Non-pigmented ciliary epithelial cell (primary cell): ENCODE measurements at regions not wholly inside any gene's neighbourhood (a gene's known extent, or its start where the extent isn't known, plus 50 kb on each side); places are given as distances from the start of the nearest gene placed in this dataset.

Experiments used
- DNase-seq: peaks from one replicate; pipeline ENCODE4 v3.0.0-alpha.2; 2010; ENCODE audit warnings: low read depth

DNA sequence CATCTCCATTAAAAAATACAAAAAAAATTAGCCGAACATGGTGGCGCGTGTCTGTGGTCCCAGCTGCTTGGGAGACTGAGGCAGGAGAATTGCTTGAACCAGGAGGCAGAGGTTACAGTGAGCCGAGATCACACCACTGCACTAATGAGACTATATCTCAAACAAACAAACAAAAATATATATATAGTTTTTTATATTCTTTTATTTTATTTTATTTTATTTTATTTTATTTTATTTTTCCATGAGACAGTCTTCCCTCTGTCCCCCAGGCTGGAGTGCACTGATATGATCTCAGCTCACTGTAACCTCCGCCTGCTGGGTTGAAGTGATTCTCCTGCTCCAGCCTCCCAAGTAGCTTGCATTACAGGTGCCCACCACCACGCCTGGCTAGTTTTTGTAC, 79.5 kb downstream of the IRF2BPL start:
- no peak for DNase-seq

DNA sequence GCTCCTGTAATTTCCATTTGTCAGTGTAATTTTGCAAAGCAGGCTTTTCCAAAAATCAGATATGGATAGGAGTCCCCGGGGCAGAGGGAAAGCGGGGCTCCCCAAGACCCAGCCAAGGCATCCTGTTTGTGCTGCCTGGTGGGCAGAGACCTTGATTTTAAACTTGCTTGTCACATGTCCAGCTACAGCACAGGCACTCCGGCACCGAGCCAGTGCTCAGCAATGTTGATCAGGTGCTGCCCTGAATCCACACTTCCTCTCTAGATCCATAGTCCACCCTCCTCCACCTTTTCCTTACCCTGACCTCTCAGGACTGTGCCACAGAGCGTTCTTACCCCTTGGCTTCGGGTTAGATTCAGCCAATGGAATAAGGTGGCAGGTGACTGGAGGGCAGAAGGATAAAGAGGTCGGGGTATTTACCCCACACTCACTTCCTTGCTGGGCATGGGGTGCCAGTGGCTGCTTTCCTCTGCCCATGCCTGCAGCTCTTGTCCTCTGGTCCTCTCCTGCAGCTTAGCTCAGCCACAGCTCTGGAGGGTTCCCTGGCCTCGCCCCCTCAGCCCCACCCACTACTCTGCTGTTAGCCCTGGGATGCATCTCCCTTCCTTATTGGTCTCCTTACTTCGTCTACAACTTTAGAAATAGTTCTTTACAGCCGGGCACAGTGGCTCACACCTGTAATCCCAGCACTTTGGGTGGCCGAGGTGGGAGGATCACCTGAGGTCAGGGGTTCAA, 80.1 kb downstream of the IRF2BPL start:
- no peak for DNase-seq

DNA sequence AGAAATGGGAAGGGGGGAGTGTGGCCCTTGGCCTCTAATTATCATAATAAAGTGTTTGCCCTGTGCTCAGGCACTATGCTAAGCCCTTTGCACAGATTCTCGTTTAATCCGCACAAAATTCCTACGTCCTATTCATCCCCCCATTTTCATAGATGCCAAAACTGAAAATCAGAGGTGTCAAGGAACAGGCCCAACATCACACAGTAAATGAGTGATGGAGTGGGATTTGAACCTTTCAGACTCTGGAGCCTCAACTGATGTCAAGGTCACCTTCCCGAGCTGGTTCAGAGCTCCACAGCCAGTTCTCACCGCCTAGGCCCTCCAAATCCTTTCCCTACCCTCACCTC, 80.7 kb downstream of the IRF2BPL start:
- no peak for DNase-seq

GRCh38 chr14:76947078-76947837, 81.2 kb downstream of the IRF2BPL start:
- no peak for DNase-seq

GRCh38 chr14:76946753-76947077, 81.8 kb downstream of the IRF2BPL start:
- DNase-seq = no peak

DNA sequence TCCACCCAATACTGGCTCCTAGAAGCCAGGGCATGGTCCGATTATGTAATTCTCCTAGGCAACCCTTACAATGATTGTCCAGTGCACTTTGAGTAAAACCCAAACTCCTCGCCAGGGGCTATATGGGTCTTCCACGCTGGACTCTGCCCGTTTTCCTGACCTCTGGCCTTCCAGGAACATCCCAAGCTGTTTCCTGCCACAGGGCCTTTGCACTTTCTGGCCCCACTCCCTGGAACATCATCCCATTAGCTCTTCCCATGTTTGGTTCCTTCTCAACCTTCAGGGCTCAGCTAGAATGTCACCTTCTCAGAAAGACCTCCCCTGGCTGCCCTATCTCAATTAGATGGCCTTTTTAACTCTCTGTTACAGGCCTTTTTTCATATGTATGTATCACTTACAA, 85.4 kb downstream of the IRF2BPL start:
- no peak for DNase-seq

- DNase-seq = no peak
These were observed 86.3 kb downstream of the IRF2BPL start for GRCh38 chr14:76941946-76942805.

DNA sequence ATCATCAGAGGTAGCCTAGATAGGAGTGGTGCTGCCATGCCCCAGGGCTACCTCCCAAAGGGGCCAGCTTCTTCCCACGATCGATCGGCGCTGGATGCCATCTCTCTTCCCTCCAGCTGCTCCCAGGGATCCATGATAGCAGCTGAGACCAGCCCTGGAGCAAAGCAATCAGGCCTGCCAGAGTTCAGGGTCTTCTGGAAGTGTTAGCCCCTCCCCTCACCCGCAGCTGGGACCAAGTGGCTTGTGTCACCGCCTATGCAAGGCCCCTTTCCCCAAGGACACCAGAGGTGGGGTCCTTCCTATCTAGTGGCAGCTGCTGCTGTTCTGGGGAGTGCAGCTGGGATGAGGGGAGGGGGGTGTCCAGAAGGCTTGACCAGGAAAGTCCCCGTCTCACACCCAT, 87.0 kb downstream of the IRF2BPL start:
- no peak for DNase-seq

DNA sequence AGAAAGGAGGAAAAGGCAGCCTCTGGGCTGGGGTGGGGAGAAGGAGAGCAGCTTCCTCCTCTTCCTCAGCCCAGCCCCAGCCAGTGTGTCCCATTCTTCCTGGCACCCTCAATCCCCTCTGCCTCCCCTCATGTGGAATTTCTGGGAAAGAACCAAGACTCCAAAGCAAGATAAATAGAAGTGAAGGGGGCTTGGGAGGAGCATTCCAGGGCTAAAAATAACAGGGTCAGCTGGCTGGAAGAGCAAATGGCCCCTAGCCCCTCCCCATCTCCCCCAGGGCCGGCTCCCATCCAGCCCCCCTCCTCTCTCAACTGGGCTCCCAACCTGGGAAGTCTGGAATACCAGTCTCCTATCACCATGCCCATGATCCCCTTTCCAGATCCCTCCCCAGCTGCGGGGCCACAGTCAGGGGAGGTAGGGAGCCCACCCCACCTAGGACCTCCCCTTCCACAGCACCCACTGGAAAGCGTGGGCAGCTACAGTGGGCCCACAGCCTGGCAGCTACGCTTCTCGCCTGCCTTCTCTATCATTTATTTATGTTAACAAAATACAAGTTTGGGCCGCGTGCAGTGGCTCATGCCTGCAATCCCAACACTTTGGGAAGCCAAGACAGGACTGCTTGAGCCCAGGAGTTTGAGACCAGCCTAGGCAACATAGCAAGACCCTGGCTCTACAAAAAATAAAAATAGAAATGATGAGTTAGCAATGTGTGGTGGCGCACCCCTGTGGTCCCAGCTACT, 88.3 kb downstream of the IRF2BPL start:
- DNase-seq = no peak

- no peak for DNase-seq
These were observed 89.3 kb downstream of the IRF2BPL start for GRCh38 chr14:76939015-76939742.

- no peak for DNase-seq
These were observed 90.4 kb downstream of the IRF2BPL start for GRCh38 chr14:76938092-76938500.

DNA sequence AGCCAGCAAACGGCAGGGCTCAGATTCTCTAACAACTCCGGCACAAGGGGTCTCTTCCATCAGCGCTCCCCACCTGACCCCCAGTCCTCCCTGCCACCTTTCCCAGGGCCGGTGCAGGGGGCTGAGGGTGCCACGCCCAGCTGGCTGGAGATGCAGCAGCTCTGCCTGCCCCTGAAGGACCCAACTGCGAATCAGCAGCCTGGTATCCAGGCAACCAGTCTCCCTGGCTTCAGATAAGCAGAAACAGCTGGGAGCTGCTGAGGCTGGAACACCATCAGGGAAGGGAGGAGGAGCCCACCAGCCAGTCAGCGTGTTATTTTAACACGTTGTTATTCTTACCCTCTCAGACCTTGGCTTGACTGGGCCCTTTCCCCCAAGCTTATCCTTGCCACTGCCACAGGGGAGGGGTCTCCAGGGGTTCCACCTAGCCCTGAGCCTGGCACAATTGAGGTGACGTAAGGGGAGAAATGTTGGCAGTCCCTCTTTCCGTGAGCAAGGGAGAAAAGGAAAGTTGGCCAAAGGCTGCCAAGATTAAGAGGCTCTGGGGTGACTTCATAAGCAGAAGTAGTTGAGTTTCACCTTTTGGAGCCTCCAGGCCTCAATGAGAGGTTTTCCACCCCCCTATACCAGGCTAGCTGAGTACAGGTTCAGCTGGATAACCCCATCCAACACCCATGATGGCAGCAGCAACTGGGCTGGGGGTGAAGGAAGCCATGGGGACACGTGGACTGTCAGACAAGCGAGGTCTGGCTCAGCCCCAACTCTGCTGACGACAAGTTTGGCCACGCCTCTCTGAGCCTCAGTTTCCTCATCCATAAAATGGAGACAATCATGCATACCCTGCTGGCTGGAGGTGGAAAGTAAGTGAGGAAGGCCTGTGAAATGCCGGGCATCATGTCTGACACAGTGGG, 91.1 kb downstream of the IRF2BPL start:
- DNase-seq = no peak

- no peak for DNase-seq
These were observed 92.0 kb downstream of the IRF2BPL start for GRCh38 chr14:76936483-76936882.

- no peak for DNase-seq
These were observed 95.0 kb downstream of the IRF2BPL start for GRCh38 chr14:76933515-76933914.

DNA sequence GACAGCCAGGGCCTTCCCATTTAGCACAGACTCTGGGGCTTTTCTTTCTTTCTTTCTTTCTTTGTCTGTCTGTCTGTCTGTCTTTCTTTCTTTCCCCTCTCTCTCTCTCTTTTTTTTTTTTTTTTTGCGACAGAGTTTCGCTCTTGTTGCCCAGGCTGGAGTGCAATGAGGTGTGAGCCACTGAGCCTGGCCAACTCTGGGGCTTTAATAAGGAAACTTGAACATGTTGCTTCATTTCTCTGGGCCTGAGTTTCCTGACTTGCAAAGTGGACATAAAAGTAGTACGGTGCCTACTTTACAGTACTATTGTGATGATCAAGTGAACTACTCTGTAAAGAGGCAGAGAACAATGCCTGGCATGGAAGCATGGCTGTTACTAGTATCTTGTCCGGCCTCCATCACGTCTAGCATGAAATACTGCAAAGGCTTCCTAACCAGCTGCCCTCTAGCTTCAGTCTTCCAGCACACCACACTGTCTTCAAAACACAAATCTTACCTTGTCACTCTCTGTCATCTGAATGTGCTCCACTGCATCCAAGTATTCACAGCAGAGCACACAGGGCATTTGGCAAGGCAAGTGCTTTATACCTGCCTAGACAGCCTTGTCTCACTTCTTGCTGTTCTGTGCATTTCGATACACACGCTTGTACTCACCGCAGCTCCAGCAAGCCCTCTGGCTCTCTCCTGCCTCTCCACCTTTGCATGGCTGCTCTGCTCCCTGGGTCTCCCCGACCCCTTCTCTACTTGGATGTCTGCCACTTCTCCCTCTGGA, 96.7 kb downstream of the IRF2BPL start:
- no peak for DNase-seq

DNA sequence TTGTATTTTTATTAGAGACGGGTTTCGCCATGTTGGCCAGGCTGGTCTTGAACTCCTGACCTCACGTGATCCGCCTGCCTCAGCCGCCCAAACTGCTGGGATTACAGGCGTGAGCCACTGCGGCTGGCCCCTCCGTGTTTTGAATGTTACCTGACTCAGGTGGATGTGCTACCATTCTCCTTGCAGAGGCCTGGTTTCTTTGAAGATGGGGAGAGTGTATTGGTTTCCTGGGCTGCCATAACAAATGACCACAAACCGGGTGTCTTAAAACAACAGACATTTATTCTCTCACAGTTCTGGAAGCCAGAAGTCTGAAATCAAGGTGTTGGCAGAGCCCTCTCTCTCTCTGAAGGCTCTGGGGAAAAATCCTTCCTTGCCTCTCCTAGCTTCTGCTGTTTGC, 98.0 kb downstream of the IRF2BPL start:
- no peak for DNase-seq

DNA sequence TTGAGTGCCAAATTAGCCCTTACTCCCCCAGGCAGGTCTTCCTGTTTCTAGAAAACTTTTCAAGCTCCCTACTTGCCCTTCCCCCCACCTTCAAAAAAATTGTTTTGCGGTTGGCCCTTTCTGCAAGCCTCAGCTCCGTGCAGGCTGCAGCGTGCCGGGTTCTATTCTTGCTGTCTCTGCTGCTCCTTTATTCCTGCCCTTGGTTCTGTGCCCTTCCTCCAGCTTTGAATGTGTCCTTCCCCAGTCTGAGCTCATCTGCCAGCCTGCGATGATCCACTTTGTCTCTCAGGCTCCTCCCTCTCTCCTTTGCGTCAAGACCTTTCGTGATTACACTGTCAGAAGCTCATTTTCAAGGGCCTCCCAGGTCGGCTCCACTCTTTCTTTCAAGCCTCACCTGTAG, 98.6 kb downstream of the IRF2BPL start:
- DNase-seq = no peak

GRCh38 chr14:76927971-76928700, 100.4 kb downstream of the IRF2BPL start:
- DNase-seq = no peak
